Germinal center (tissue), 1 donor: ENCODE measurements at regions not wholly inside any gene's neighbourhood (a gene's known extent, or its start where the extent isn't known, plus 50 kb on each side); places are given as distances from the start of the nearest gene placed in this dataset.
"Not testable (repeated sequence)": the region's sequence is repeated elsewhere in the genome, so short reads cannot be mapped to it uniquely, and the experiment has no call there.

Experiments
- DNase-seq: peaks from one replicate; pipeline ENCODE4 v3.0.0; 2012; ENCODE audit warnings: mixed read lengths, low spot score

DNA sequence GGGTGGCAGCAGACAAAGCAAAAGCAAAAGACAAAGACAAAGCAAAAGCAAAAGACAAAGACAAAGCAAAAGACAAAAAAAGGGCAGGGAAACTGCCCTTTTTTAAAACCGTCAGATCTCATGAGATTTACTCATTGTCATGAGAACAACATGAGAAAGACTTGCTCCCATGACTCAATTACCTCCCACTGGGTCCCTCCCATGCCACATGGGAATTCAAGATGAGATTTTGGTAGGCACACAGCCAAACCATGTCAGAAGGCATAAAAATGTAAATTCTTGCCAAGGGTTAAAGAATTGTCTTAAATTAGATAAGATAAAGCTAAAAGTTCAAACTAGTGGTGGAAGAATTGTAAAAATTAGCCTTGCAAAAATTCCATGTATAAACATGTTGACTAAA, 419.7 kb downstream of the TRAM1L1 start:
- DNase-seq = no peak

DNA sequence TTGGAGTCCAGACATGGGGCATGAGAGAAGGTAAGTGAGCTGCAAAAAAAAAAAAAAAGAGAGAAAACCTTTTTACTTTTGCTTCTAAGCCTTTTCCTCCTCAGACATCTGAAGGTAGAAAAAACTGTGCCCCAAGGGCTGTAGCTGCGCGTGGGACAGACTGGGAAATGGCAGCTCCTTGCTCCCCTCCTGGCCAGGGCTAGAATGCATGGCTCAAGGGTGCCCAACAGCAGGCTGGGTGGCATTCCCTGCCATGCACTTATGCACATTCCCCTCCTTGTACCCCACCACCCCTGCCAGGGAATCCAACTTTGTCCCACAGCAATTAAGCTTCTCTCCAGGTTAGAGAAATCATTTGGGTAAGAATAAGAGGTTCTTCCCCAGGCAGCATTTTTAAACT, 421.2 kb downstream of the TRAM1L1 start:
- no peak for DNase-seq

- DNase-seq = no peak
These were observed 446.3 kb downstream of the TRAM1L1 start for GRCh38 chr4:116639070-116639577.

- no peak for DNase-seq
These were observed 446.8 kb downstream of the TRAM1L1 start for GRCh38 chr4:116638592-116638991.

- no peak for DNase-seq
These were observed 448.5 kb downstream of the TRAM1L1 start for GRCh38 chr4:116636917-116637316.

DNA sequence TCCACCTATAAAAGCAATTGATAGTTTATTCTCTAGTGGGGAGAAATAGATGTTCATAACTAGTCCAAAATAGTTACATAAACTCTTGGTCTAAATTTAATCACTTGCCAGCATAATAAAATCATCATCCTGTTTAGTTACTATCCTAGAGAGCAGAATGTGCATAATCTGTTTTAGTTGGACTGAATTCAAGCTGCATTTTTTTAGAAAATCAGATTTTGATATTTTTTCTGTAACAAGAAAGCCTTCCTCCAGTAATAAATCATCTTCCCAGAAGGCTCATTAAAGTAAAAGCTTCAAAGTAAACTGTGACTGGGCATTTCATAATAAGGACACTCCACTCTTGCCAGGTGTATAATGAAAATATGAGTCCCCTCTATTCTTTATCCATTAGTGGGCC, 453.1 kb downstream of the TRAM1L1 start:
- DNase-seq = no peak

DNA sequence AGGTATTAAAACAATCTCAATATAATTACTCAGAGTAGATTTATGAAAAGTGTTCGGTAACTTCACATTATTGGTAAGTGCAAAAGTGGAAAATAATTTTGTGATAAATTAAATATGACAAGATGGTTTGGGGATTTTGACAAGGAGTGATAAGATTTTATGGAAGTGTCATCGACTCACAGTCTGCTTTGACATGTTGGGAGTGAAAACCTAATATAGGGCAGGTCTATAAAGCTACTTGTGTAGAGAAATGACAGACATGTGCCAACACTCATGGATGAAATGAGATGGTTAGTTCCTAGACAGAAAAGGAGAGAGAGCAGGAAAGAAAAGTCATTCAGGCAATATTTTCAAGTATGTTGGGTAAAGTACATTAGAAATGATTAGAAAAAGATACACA, 456.8 kb downstream of the TRAM1L1 start:
- no peak for DNase-seq

DNA sequence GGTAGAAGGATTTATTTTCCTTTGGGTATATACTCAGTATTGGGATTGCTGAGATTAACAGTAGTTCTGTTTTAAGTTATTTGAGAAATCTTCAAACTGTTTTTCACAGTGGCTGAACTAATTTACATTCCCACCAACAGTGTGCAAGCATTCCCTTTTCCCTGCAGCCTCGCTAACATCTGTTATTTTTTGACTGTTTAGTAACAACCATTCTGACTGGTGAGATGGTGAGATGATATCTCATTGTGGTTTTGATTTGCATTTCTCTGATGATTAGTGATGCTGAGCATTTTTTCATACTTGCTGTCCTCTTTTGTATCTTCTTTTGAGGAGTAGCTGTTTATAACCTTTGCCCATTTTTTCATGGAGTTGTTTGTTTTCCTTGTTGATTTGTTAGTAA, 457.8 kb downstream of the TRAM1L1 start:
- DNase-seq = no peak

DNA sequence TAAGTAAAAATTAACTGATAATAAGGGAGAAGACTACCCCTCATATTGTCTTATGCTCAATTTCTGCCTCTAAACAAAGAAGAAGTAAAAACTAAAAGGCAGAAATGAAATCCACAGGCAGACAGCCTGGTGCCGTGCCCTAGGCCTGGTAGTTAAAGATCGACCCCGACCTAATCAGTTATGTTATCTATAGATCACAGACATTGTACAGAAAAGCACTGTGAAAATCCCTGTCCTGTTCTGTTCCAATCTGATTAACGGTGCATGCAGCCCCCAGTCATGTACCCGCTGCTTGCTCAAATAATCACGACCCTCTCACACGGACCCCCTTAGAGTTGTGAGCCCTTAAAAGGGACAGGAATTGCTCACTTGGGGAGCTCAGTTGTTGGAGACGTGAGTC, 465.9 kb downstream of the TRAM1L1 start:
- not testable (repeated sequence) for DNase-seq

DNA sequence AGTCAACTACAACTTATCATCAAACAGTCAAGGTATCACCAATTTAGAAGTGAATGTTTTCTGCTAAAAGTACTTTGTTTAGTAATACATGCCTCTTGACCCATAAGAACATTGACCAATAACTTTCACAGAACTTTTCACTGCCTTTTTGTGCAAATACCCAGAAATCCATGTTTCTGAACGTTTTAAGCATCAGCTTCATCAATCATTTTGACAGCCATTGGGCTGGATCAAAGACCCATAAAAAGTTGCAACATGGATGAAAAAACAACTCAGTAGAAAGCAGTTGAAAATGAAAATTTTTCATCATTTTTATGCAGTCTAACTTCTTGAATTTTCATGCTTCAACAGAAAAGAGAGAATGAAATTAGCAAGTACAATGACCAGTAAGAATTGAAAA, 466.7 kb downstream of the TRAM1L1 start:
- DNase-seq = no peak

DNA sequence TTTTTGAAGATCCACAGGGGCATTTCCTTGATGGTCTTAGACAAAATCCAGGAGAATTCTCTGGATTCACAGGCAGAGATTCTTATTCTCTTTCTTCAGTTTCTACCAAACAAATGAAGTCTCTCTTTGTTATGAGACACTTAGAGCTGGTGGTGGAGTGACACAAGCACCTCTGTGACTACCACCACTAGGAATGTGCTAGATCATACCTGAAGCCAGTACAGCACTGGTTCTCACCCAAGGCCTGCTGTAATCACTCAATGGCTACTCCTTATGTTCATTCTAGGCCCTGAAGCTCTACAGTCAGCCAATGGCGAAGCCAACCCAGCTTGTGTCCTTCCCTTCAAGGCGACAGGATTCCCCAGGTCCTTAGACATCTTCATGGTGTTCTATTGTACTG, 482.3 kb downstream of the TRAM1L1 start:
- DNase-seq = no peak

- DNase-seq = no peak
These were observed 485.5 kb downstream of the TRAM1L1 start for GRCh38 chr4:116599859-116600258.

- no peak for DNase-seq
These were observed 486.2 kb downstream of the TRAM1L1 start for GRCh38 chr4:116598980-116599789.

GRCh38 chr4:116598155-116598979, 487.0 kb downstream of the TRAM1L1 start:
- no peak for DNase-seq

- DNase-seq = no peak
These were observed 494.7 kb downstream of the TRAM1L1 start for GRCh38 chr4:116590648-116591047.

DNA sequence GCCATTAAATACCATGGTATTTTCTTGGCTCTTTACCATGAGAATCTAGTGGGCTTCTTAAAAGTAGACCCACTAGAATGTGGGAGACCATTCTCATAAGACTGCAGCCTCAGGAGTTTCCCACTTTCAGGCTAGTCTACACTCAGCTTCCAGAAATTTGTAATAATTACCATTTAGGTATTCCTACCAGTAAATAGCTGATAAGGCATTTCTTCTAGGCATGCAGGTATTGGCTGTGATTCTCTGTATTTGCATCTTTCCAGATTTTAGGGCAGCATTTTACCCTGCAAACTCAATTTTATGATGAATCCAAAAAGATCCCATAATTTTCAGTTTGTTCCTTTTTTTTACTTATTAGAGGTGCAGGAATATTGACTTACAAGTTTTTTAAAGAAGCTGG, 496.6 kb downstream of the TRAM1L1 start:
- no peak for DNase-seq

DNA sequence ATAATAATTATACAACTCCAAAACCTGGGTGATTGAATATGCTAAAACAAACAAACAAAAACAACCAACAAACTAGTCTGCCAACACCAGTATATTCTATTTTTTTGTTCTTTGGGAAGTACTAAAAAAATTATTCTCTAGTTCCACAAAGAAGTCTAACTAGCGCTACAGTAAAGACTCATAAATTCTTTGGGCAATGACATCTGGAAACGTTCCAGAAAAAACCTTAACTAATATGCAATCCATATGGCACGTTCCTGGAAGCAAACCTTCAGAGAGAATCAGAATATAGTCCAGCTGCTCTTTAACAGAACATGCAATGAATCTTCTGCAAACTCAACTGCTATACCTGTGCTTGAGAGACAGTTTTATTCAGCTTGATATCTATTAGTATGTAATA, 500.1 kb downstream of the TRAM1L1 start:
- DNase-seq = no peak

GRCh38 chr4:116577321-116577720, 508.1 kb downstream of the TRAM1L1 start:
- no peak for DNase-seq

- DNase-seq = no peak
These were observed 511.8 kb downstream of the TRAM1L1 start for GRCh38 chr4:116573540-116573939.

- no peak for DNase-seq
These were observed 523.6 kb downstream of the TRAM1L1 start for GRCh38 chr4:116561768-116562167.

DNA sequence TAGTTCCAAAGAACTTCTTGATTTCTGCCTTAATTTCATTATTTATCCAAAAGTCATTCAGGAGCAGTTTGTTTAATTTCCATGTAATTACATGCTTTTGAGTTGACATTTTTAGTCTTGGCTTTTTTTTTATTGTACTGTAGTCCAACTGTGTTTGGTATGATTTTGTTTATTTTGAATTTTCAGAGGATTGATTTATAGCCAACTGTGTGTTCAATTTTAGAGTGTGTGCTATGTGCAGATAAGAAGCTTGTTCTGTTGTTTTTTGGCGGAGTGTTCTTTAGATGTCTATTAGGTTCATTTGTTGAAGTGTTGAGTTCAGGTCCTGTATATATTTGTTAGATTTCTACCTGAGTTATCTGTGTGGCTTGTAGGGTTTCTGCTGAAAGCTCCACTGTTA, 533.6 kb downstream of the TRAM1L1 start:
- no peak for DNase-seq

- no peak for DNase-seq
These were observed 537.7 kb downstream of the TRAM1L1 start for GRCh38 chr4:116547632-116548031.

- DNase-seq = no peak
These were observed 538.6 kb downstream of the TRAM1L1 start for GRCh38 chr4:116546759-116547158.
